ENCODE measurements at regions not wholly inside any gene's neighbourhood (a gene's known extent, or its start where the extent isn't known, plus 50 kb on each side); places are given as distances from the start of the nearest gene placed in this dataset.

- DNase-seq, result no peak
Measured at GRCh38 chr4:8796096-8796495, 75.5 kb downstream of the HMX1 start.

- DNase-seq, result no peak
Measured at GRCh38 chr4:8795140-8795539, 76.5 kb downstream of the HMX1 start.

GRCh38 chr4:8794491-8794890, 77.1 kb downstream of the HMX1 start:
- no peak for DNase-seq

- no peak for DNase-seq
Measured at GRCh38 chr4:8793571-8794160, 78.0 kb downstream of the HMX1 start.

- no peak for DNase-seq
Measured at GRCh38 chr4:8792491-8792890, 79.1 kb downstream of the HMX1 start.

GRCh38 chr4:8791609-8792008, 80.0 kb downstream of the HMX1 start:
- DNase-seq, result no peak

- no peak for DNase-seq
Measured at GRCh38 chr4:8790749-8791148, 80.9 kb downstream of the HMX1 start.

- DNase-seq, result no peak
Measured at GRCh38 chr4:8788174-8788573, 83.5 kb downstream of the HMX1 start.

GRCh38 chr4:8786166-8786565, 85.5 kb downstream of the HMX1 start:
- no peak for DNase-seq

GRCh38 chr4:8785656-8786142, 85.9 kb downstream of the HMX1 start:
- no peak for DNase-seq

GRCh38 chr4:8783736-8784135, 87.9 kb downstream of the HMX1 start:
- no peak for DNase-seq

- no peak for DNase-seq
Measured at GRCh38 chr4:8782135-8782534, 89.5 kb downstream of the HMX1 start.

- DNase-seq, result no peak
Measured at GRCh38 chr4:8781641-8782040, 90.0 kb downstream of the HMX1 start.

- DNase-seq, result no peak
Measured at GRCh38 chr4:8780596-8781368, 90.9 kb downstream of the HMX1 start.

- DNase-seq, result no peak
Measured at GRCh38 chr4:8780086-8780485, 91.6 kb downstream of the HMX1 start.

GRCh38 chr4:8779490-8779932, 92.1 kb downstream of the HMX1 start:
- peak in 1 of 2 experiments; percentile 18 for DNase-seq

- no peak for DNase-seq
Measured at GRCh38 chr4:8778760-8779159, 92.9 kb downstream of the HMX1 start.

- DNase-seq, result peak in 1 of 2 experiments; percentile 44
Measured at GRCh38 chr4:8778291-8778690, 93.3 kb downstream of the HMX1 start.

- no peak for DNase-seq
Measured at GRCh38 chr4:8777320-8778196, 94.1 kb downstream of the HMX1 start.

- DNase-seq, result no peak
Measured at GRCh38 chr4:8776366-8776765, 95.3 kb downstream of the HMX1 start.

GRCh38 chr4:8775751-8776355, 95.8 kb downstream of the HMX1 start:
- no peak for DNase-seq

- DNase-seq, result no peak
Measured at GRCh38 chr4:8775121-8775520, 96.5 kb downstream of the HMX1 start.

- no peak for DNase-seq
Measured at GRCh38 chr4:8774071-8774470, 97.6 kb downstream of the HMX1 start.
